ENCODE measurements at regions not wholly inside any gene's neighbourhood (a gene's known extent, or its start where the extent isn't known, plus 50 kb on each side); places are given as distances from the start of the nearest gene placed in this dataset.

DNA sequence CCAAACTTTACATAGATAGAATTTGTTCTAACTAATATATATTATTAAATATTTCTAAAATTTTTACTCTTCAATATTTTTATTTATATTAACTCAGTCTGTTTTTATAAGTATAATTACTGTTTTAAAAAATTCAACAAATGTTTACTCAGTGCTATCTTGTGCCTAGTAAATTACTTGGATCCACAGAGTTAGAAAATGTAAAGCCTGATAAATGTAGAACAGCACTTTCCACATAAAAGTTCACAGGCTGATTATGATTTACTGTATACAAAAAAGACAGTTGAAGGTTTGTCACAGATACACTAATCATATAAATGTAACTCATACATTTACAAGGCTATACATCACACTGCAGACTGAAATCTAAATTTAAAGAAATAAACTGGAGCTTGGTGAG is 170.0 kb downstream of the FOXG1 start:
- Mint-ChIP-seq H3K9me3 (ENCODE audit: unreplicated experiment) (peaks cover 27% of the 10 kb centered on the region), H3K36me3 (ENCODE audit: unreplicated experiment) (no peaks in the 10 kb centered on the region), H3K27ac (ENCODE audit: unreplicated experiment) (no peak overlapping the region), H3K4me3 (ENCODE audit: unreplicated experiment) (no peak overlapping the region), H3K4me1 (ENCODE audit: unreplicated experiment) (no peaks in the 10 kb centered on the region), H3K27me3 (ENCODE audit: unreplicated experiment) (no peaks in the 10 kb centered on the region)
- TF ChIP-seq, protein P1, sequence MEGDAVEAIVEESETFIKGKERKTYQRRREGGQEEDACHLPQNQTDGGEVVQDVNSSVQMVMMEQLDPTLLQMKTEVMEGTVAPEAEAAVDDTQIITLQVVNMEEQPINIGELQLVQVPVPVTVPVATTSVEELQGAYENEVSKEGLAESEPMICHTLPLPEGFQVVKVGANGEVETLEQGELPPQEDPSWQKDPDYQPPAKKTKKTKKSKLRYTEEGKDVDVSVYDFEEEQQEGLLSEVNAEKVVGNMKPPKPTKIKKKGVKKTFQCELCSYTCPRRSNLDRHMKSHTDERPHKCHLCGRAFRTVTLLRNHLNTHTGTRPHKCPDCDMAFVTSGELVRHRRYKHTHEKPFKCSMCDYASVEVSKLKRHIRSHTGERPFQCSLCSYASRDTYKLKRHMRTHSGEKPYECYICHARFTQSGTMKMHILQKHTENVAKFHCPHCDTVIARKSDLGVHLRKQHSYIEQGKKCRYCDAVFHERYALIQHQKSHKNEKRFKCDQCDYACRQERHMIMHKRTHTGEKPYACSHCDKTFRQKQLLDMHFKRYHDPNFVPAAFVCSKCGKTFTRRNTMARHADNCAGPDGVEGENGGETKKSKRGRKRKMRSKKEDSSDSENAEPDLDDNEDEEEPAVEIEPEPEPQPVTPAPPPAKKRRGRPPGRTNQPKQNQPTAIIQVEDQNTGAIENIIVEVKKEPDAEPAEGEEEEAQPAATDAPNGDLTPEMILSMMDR (IDR thresholded peaks at IDR 0.05), result no peak
- no peak for DNase-seq (ENCODE audit: extremely low spot score, unreplicated experiment)

DNA sequence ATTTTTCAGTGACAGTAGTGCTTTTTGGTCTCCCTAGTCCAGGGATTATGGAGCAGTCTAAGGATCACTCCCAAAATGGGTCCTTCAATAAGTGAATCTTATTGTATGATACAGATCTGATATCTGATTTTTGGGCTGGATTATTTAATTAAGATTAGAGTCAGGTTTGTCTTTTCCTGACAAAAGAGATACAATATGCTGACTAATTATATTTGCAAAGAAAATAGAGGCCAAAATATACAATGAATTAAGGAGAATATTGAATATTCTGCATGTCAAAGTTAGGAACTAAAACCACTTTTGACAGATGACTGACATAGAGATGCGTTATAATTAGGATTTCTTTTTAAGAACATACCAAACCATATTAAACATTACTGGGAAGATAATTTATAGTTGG is 175.2 kb downstream of the FOXG1 start:
- TF ChIP-seq, protein P1 (IDR thresholded peaks at IDR 0.05), result no peak
- Mint-ChIP-seq H3K27ac (ENCODE audit: unreplicated experiment) (no peak overlapping the region), H3K4me1 (ENCODE audit: unreplicated experiment) (no peaks in the 10 kb centered on the region), H3K9me3 (ENCODE audit: unreplicated experiment) (peaks cover 4% of the 10 kb centered on the region), H3K36me3 (ENCODE audit: unreplicated experiment) (no peaks in the 10 kb centered on the region), H3K27me3 (ENCODE audit: unreplicated experiment) (no peaks in the 10 kb centered on the region), H3K4me3 (ENCODE audit: unreplicated experiment) (no peak overlapping the region)
- no peak for DNase-seq (ENCODE audit: extremely low spot score, unreplicated experiment)

DNA sequence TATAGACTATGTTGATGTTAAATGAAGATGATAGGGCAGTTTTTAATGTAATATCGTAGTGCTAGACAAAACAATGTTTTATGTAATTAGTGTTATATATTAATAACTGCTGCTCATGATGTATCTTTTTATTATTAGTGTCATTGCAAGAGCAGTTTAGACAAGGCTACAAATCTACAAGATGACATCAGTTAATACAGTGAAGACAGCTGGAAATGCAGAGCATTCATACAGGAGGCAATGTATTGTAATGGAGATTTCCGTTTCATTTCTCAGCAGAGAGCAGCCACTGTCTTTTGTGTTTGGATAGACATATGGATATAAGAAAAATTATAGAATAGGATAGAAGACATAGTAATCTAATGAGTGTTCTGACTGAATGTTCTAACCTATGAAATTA is 178.0 kb downstream of the FOXG1 start:
- no peak for DNase-seq (ENCODE audit: extremely low spot score, unreplicated experiment)
- Mint-ChIP-seq H3K4me1 (ENCODE audit: unreplicated experiment) (no peaks in the 10 kb centered on the region), H3K9me3 (ENCODE audit: unreplicated experiment) (peaks cover 4% of the 10 kb centered on the region), H3K36me3 (ENCODE audit: unreplicated experiment) (no peaks in the 10 kb centered on the region), H3K4me3 (ENCODE audit: unreplicated experiment) (no peak overlapping the region), H3K27me3 (ENCODE audit: unreplicated experiment) (no peaks in the 10 kb centered on the region), H3K27ac (ENCODE audit: unreplicated experiment) (no peak overlapping the region)
- TF ChIP-seq, protein P1 (IDR thresholded peaks at IDR 0.05), result no peak

DNA sequence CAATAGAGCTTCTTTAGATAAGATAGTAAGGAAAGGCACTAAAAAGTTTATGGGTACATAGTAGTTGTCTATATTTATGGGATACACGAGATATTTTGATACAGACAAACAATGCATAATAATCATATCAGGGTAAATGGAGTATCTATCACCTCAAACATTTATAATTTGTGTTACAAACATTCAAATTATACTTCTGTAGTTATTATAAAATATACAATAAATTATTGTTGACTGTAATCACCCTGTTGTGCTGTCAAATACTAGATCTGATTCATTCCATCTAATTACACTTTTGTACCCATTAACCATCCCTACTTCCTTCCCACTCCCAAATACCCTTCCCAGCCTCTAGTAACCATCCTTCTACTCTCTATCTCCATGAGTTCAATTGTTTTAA is 179.7 kb downstream of the FOXG1 start:
- Mint-ChIP-seq H3K27me3 (ENCODE audit: unreplicated experiment) (no peaks in the 10 kb centered on the region), H3K4me3 (ENCODE audit: unreplicated experiment) (no peak overlapping the region), H3K9me3 (ENCODE audit: unreplicated experiment) (peaks cover 4% of the 10 kb centered on the region), H3K4me1 (ENCODE audit: unreplicated experiment) (no peaks in the 10 kb centered on the region), H3K27ac (ENCODE audit: unreplicated experiment) (no peak overlapping the region), H3K36me3 (ENCODE audit: unreplicated experiment) (no peaks in the 10 kb centered on the region)
- TF ChIP-seq, protein P1 (IDR thresholded peaks at IDR 0.05), result no peak
- no peak for DNase-seq (ENCODE audit: extremely low spot score, unreplicated experiment)

DNA sequence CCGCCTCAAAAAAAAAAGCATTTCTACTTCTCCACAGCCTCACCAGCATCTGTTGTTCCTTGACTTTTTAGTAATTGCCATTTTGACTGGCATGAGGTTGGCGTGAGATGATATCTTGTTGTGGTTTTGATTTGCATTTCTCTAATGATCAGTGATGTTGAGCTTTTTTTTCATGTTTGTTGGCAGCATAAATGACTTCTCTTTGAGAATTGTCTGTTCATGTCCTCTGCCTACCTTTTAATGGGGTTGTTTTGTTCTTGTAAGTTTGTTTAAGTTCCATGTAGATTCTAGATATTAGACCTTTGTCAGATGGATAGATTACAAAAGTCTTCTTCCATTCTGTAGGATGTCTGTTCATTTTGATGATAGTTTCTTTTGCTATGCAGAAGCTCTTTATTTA is 182.9 kb downstream of the FOXG1 start:
- Mint-ChIP-seq H3K4me3 (ENCODE audit: unreplicated experiment) (no peak overlapping the region), H3K27me3 (ENCODE audit: unreplicated experiment) (no peaks in the 10 kb centered on the region), H3K27ac (ENCODE audit: unreplicated experiment) (no peak overlapping the region), H3K9me3 (ENCODE audit: unreplicated experiment) (no peaks in the 10 kb centered on the region), H3K36me3 (ENCODE audit: unreplicated experiment) (no peaks in the 10 kb centered on the region), H3K4me1 (ENCODE audit: unreplicated experiment) (no peaks in the 10 kb centered on the region)
- TF ChIP-seq, protein P1 (IDR thresholded peaks at IDR 0.05), result no peak
- no peak for DNase-seq (ENCODE audit: extremely low spot score, unreplicated experiment)
